Activated naive CD4-positive, alpha-beta T cell treated with Interleukin-2 at 50 U/mL for 16 hours (primary cell): ENCODE measurements at regions not wholly inside any gene's neighbourhood (a gene's known extent, or its start where the extent isn't known, plus 50 kb on each side); places are given as distances from the start of the nearest gene placed in this dataset.
A peak's percentile ranks its signal among the peaks of the same experiment; 100 is the strongest.
"Not testable (repeated sequence)": the region's sequence is repeated elsewhere in the genome, so short reads cannot be mapped to it uniquely, and the experiment has no call there.

ENCODE experiments used
- DNase-seq: peaks from one replicate; pipeline ENCODE4 v3.0.0-alpha.2; 2020

- DNase-seq = no peak
Observed at GRCh38 chr9:73053543-73053942, 98.1 kb upstream of the ANXA1 start.

- DNase-seq = no peak
Observed at GRCh38 chr9:73050887-73051550, 98.2 kb upstream of the ALDH1A1 start.

- DNase-seq = no peak
Observed at GRCh38 chr9:73050065-73050816, 97.4 kb upstream of the ALDH1A1 start.

- no peak for DNase-seq
Observed at GRCh38 chr9:73049280-73049679, 96.4 kb upstream of the ALDH1A1 start.

- no peak for DNase-seq
Observed at GRCh38 chr9:73046769-73047168, 93.9 kb upstream of the ALDH1A1 start.

GRCh38 chr9:73044776-73045175 lies 91.9 kb upstream of the ALDH1A1 start:
- not testable (repeated sequence) for DNase-seq

- no peak for DNase-seq
Observed at GRCh38 chr9:73042155-73042554, 89.3 kb upstream of the ALDH1A1 start.

GRCh38 chr9:73039271-73040263 lies 86.7 kb upstream of the ALDH1A1 start:
- DNase-seq = no peak

- DNase-seq = no peak
Observed at GRCh38 chr9:73038613-73039012, 85.8 kb upstream of the ALDH1A1 start.

- no peak for DNase-seq
Observed at GRCh38 chr9:73038089-73038509, 85.2 kb upstream of the ALDH1A1 start.

- no peak for DNase-seq
Observed at GRCh38 chr9:73037613-73038012, 84.8 kb upstream of the ALDH1A1 start.

GRCh38 chr9:73034962-73035361 lies 82.1 kb upstream of the ALDH1A1 start:
- no peak for DNase-seq

- DNase-seq = no peak
Observed at GRCh38 chr9:73031350-73031749, 78.5 kb upstream of the ALDH1A1 start.

GRCh38 chr9:73030370-73031030 lies 77.6 kb upstream of the ALDH1A1 start:
- no peak for DNase-seq

GRCh38 chr9:73029346-73029745 lies 76.5 kb upstream of the ALDH1A1 start:
- DNase-seq = no peak

- DNase-seq = no peak
Observed at GRCh38 chr9:73026375-73026774, 73.5 kb upstream of the ALDH1A1 start.

GRCh38 chr9:73024601-73025034 lies 71.8 kb upstream of the ALDH1A1 start:
- no peak for DNase-seq

GRCh38 chr9:73023025-73023541 lies 70.2 kb upstream of the ALDH1A1 start:
- DNase-seq = peak; percentile 38

GRCh38 chr9:73022353-73022752 lies 69.5 kb upstream of the ALDH1A1 start:
- no peak for DNase-seq

GRCh38 chr9:73020877-73021276 lies 68.0 kb upstream of the ALDH1A1 start:
- DNase-seq = no peak

- no peak for DNase-seq
Observed at GRCh38 chr9:73014011-73014410, 61.2 kb upstream of the ALDH1A1 start.

- DNase-seq = no peak
Observed at GRCh38 chr9:73011956-73012355, 59.1 kb upstream of the ALDH1A1 start.
